WTC11 (cell line): ENCODE measurements at regions not wholly inside any gene's neighbourhood (a gene's known extent, or its start where the extent isn't known, plus 50 kb on each side); places are given as distances from the start of the nearest gene placed in this dataset.

Experiments
- GABPB1 ChIP-seq: sonication (generic); formaldehyde crosslinking; IDR thresholded peaks from 2 replicates; pipeline ENCODE4 v1.8.1; 2023; ENCODE audit warnings: mild to moderate bottlenecking, missing genetic modification reagents
- NR2C2 ChIP-seq: sonication (generic); formaldehyde crosslinking; IDR thresholded peaks from 2 replicates; pipeline ENCODE4 v1.8.0; 2022; ENCODE audit warnings: mild to moderate bottlenecking, missing genetic modification reagents
- RELA ChIP-seq: sonication (generic); formaldehyde crosslinking; IDR thresholded peaks from 2 replicates; pipeline ENCODE4 v1.8.1; 2022; ENCODE audit warnings: missing genetic modification reagents, mild to moderate bottlenecking, borderline replicate concordance
- SP1 ChIP-seq: sonication (generic); formaldehyde crosslinking; conservative IDR thresholded peaks from 2 replicates; pipeline ENCODE4 v1.8.1; 2022; ENCODE audit warnings: missing genetic modification reagents
- TEAD4 ChIP-seq: sonication (generic); formaldehyde crosslinking; IDR thresholded peaks from 2 replicates; pipeline ENCODE4 v1.8.0; 2022; ENCODE audit warnings: mild to moderate bottlenecking, missing genetic modification reagents
- ZNF121 ChIP-seq: sonication (generic); formaldehyde crosslinking; IDR thresholded peaks from 2 replicates; pipeline ENCODE4 v1.8.0; 2023; ENCODE audit warnings: missing genetic modification reagents
- ZNF263 ChIP-seq: sonication (generic); formaldehyde crosslinking; IDR thresholded peaks from 2 replicates; pipeline ENCODE4 v1.8.1; 2022; ENCODE audit warnings: low read depth, mild to moderate bottlenecking, moderate library complexity, missing genetic modification reagents
- TF ChIP-seq, protein P1 (sequence below): fragments of 200-600 bp; IDR thresholded peaks from 2 replicates; pipeline ENCODE4 v1.8.0; 2022; ENCODE audit warnings: antibody characterized with exemption
- TF ChIP-seq, protein P2 (sequence below): sonication (generic); formaldehyde crosslinking; IDR thresholded peaks from 2 replicates; pipeline ENCODE4 v1.8.0; 2022; ENCODE audit warnings: mild to moderate bottlenecking, missing genetic modification reagents
- TF ChIP-seq, protein P3 (sequence below): sonication (generic); formaldehyde crosslinking; IDR thresholded peaks from 2 replicates; pipeline ENCODE4 v1.8.0; 2022; ENCODE audit warnings: mild to moderate bottlenecking, missing genetic modification reagents
- TF ChIP-seq, protein P4 (sequence below): sonication (generic); formaldehyde crosslinking; IDR thresholded peaks from 2 replicates; pipeline ENCODE4 v1.8.1; 2022; ENCODE audit warnings: mild to moderate bottlenecking, moderate library complexity, missing genetic modification reagents
- TF ChIP-seq, protein P5 (sequence below): sonication (generic); formaldehyde crosslinking; IDR thresholded peaks from 2 replicates; pipeline ENCODE4 v1.8.0; 2023; ENCODE audit warnings: missing genetic modification reagents, mild to moderate bottlenecking, borderline replicate concordance
- TF ChIP-seq, protein P6 (sequence below): sonication (generic); formaldehyde crosslinking; IDR thresholded peaks from 2 replicates; pipeline ENCODE4 v1.8.1; 2023; ENCODE audit warnings: mild to moderate bottlenecking, missing genetic modification reagents
- TF ChIP-seq, protein P7 (sequence below): sonication (generic); formaldehyde crosslinking; conservative IDR thresholded peaks from 2 replicates; pipeline ENCODE4 v1.8.1; 2022; ENCODE audit warnings: mild to moderate bottlenecking, missing genetic modification reagents

DNA sequence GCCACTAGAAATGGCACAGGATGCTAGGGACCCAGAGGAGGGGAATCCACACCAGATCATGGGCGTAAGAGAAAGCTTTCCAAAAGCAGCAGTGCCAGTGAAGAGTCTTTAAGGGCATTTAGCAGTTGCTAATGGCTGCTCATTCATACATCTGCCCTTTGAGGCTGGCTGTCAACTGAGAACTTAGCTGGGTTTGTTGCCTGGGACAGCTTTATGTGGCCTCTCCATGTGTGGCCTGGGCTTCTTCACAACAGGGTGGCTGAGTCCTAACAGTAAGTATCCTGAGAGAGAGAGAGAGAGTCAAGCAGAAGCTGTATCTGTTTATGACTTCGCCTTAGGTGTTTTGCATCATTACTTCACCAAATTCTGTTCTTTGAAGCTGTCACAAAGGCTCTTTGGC, 286.1 kb upstream of the KCNJ16 start:
- TF ChIP-seq ZNF263: no peak
- TF ChIP-seq, protein P1, sequence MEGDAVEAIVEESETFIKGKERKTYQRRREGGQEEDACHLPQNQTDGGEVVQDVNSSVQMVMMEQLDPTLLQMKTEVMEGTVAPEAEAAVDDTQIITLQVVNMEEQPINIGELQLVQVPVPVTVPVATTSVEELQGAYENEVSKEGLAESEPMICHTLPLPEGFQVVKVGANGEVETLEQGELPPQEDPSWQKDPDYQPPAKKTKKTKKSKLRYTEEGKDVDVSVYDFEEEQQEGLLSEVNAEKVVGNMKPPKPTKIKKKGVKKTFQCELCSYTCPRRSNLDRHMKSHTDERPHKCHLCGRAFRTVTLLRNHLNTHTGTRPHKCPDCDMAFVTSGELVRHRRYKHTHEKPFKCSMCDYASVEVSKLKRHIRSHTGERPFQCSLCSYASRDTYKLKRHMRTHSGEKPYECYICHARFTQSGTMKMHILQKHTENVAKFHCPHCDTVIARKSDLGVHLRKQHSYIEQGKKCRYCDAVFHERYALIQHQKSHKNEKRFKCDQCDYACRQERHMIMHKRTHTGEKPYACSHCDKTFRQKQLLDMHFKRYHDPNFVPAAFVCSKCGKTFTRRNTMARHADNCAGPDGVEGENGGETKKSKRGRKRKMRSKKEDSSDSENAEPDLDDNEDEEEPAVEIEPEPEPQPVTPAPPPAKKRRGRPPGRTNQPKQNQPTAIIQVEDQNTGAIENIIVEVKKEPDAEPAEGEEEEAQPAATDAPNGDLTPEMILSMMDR: no peak
- no peak for TF ChIP-seq NR2C2 (CRISPR knock-in tag)
- TF ChIP-seq, protein P2, sequence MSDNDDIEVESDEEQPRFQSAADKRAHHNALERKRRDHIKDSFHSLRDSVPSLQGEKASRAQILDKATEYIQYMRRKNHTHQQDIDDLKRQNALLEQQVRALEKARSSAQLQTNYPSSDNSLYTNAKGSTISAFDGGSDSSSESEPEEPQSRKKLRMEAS (CRISPR knock-in tag): no peak
- no peak for TF ChIP-seq SP1 (CRISPR knock-in tag)
- TF ChIP-seq, protein P3, sequence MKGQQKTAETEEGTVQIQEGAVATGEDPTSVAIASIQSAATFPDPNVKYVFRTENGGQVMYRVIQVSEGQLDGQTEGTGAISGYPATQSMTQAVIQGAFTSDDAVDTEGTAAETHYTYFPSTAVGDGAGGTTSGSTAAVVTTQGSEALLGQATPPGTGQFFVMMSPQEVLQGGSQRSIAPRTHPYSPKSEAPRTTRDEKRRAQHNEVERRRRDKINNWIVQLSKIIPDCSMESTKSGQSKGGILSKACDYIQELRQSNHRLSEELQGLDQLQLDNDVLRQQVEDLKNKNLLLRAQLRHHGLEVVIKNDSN (CRISPR knock-in tag): no peak
- TF ChIP-seq, protein P4, sequence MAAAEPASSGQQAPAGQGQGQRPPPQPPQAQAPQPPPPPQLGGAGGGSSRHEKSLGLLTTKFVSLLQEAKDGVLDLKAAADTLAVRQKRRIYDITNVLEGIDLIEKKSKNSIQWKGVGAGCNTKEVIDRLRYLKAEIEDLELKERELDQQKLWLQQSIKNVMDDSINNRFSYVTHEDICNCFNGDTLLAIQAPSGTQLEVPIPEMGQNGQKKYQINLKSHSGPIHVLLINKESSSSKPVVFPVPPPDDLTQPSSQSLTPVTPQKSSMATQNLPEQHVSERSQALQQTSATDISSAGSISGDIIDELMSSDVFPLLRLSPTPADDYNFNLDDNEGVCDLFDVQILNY (CRISPR knock-in tag): no peak
- no peak for TF ChIP-seq TEAD4 (CRISPR knock-in tag)
- no peak for TF ChIP-seq GABPB1 (CRISPR knock-in tag)
- TF ChIP-seq ZNF121: no peak
- TF ChIP-seq, protein P5, sequence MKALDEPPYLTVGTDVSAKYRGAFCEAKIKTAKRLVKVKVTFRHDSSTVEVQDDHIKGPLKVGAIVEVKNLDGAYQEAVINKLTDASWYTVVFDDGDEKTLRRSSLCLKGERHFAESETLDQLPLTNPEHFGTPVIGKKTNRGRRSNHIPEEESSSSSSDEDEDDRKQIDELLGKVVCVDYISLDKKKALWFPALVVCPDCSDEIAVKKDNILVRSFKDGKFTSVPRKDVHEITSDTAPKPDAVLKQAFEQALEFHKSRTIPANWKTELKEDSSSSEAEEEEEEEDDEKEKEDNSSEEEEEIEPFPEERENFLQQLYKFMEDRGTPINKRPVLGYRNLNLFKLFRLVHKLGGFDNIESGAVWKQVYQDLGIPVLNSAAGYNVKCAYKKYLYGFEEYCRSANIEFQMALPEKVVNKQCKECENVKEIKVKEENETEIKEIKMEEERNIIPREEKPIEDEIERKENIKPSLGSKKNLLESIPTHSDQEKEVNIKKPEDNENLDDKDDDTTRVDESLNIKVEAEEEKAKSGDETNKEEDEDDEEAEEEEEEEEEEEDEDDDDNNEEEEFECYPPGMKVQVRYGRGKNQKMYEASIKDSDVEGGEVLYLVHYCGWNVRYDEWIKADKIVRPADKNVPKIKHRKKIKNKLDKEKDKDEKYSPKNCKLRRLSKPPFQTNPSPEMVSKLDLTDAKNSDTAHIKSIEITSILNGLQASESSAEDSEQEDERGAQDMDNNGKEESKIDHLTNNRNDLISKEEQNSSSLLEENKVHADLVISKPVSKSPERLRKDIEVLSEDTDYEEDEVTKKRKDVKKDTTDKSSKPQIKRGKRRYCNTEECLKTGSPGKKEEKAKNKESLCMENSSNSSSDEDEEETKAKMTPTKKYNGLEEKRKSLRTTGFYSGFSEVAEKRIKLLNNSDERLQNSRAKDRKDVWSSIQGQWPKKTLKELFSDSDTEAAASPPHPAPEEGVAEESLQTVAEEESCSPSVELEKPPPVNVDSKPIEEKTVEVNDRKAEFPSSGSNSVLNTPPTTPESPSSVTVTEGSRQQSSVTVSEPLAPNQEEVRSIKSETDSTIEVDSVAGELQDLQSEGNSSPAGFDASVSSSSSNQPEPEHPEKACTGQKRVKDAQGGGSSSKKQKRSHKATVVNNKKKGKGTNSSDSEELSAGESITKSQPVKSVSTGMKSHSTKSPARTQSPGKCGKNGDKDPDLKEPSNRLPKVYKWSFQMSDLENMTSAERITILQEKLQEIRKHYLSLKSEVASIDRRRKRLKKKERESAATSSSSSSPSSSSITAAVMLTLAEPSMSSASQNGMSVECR (CRISPR knock-in tag): no peak
- TF ChIP-seq, protein P6, sequence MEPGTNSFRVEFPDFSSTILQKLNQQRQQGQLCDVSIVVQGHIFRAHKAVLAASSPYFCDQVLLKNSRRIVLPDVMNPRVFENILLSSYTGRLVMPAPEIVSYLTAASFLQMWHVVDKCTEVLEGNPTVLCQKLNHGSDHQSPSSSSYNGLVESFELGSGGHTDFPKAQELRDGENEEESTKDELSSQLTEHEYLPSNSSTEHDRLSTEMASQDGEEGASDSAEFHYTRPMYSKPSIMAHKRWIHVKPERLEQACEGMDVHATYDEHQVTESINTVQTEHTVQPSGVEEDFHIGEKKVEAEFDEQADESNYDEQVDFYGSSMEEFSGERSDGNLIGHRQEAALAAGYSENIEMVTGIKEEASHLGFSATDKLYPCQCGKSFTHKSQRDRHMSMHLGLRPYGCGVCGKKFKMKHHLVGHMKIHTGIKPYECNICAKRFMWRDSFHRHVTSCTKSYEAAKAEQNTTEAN (CRISPR knock-in tag): no peak
- TF ChIP-seq, protein P7, sequence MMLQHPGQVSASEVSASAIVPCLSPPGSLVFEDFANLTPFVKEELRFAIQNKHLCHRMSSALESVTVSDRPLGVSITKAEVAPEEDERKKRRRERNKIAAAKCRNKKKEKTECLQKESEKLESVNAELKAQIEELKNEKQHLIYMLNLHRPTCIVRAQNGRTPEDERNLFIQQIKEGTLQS: no peak
- no peak for TF ChIP-seq RELA
